Suprapubic skin (tissue), 4 donors: ENCODE measurements at regions not wholly inside any gene's neighbourhood (a gene's known extent, or its start where the extent isn't known, plus 50 kb on each side); places are given as distances from the start of the nearest gene placed in this dataset.

Experiments
- DNase-seq, 2 donors: peaks; one replicate each; pipeline ENCODE4 v3.0.0-alpha.2; 2019; ENCODE audit warnings: low spot score in 2 of 2
- H3K27ac ChIP-seq: fragments of 200-600 bp; sonication (generic); one replicate; pipeline ENCODE4 v1.5.1; 2019
- H3K27me3 ChIP-seq: fragments of 200-600 bp; sonication (generic); one replicate; pipeline ENCODE4 v1.5.1; 2019
- H3K36me3 ChIP-seq: fragments of 200-600 bp; sonication (generic); one replicate; pipeline ENCODE4 v1.5.1; 2019
- H3K4me1 ChIP-seq: fragments of 200-600 bp; sonication (generic); one replicate; pipeline ENCODE4 v1.5.1; 2019
- H3K4me3 ChIP-seq: fragments of 200-600 bp; sonication (generic); one replicate; pipeline ENCODE4 v1.5.1; 2019; ENCODE audit warnings: mild to moderate bottlenecking
- H3K9me3 ChIP-seq: fragments of 200-600 bp; sonication (generic); one replicate; pipeline ENCODE4 v1.5.1; 2019
- CTCF ChIP-seq, 2 donors: fragments of 200-600 bp in 1 of 2; fragments of 450-650 bp in 1 of 2; sonication (generic) in 1 of 2; IDR thresholded peaks; one replicate each; pipeline ENCODE4 v1.5.1; 2016 to 2019; ENCODE audit warnings: antibody characterized with exemption in 2 of 2, mild to moderate bottlenecking in 1 of 2, moderate library complexity in 1 of 2
- EP300 ChIP-seq: sonication (generic); formaldehyde crosslinking; IDR thresholded peaks from one replicate; pipeline ENCODE4 v1.6.1; 2017; ENCODE audit warnings: antibody characterized with exemption
- POLR2A ChIP-seq, 2 donors: fragments of 450-650 bp; IDR thresholded peaks; one replicate each; pipeline ENCODE4 v1.6.1; 2017; ENCODE audit warnings: antibody characterized with exemption in 2 of 2, mild to moderate bottlenecking in 2 of 2, moderate library complexity in 2 of 2
- POLR2AphosphoS5 ChIP-seq, 3 donors: sonication (generic); formaldehyde crosslinking; IDR thresholded peaks; one replicate each; pipeline ENCODE4 v1.6.1; 2017; ENCODE audit warnings: antibody characterized with exemption in 3 of 3
- WGBS: methylation state at CpG from one replicate; pipeline ENCODE4 v1.1.5; 2018; 5-methylcytosine and 5-hydroxymethylcytosine counted together

GRCh38 chr9:14435871-14436270 lies 121.9 kb upstream of the NFIB start:
- peaks cover 10% of the 10 kb centered on the region for H3K4me1 ChIP-seq
- 93% methylated on average over 2 of the region's 2 CpGs for WGBS
- DNase-seq, result no peak
- H3K9me3 ChIP-seq, result no peaks in the 10 kb centered on the region
- TF ChIP-seq EP300, result no peak
- TF ChIP-seq POLR2A (IDR thresholded peaks at IDR 0.05), result no peak
- no peak for TF ChIP-seq POLR2AphosphoS5 (IDR thresholded peaks at IDR 0.05)
- no peak for TF ChIP-seq CTCF (IDR thresholded peaks at IDR 0.05)
- H3K27me3 ChIP-seq, result no peaks in the 10 kb centered on the region
- no peaks in the 10 kb centered on the region for H3K36me3 ChIP-seq
- no peak overlapping the region for H3K27ac ChIP-seq
- H3K4me3 ChIP-seq, result no peak overlapping the region

GRCh38 chr9:14434971-14435718 lies 121.2 kb upstream of the NFIB start:
- no peak overlapping the region for H3K27ac ChIP-seq
- H3K4me1 ChIP-seq, result peaks cover 10% of the 10 kb centered on the region
- H3K36me3 ChIP-seq, result no peaks in the 10 kb centered on the region
- TF ChIP-seq POLR2AphosphoS5 (IDR thresholded peaks at IDR 0.05) (no peak), EP300 (no peak), CTCF (IDR thresholded peaks at IDR 0.05) (no peak), POLR2A (IDR thresholded peaks at IDR 0.05) (no peak)
- H3K4me3 ChIP-seq, result no peak overlapping the region
- no peaks in the 10 kb centered on the region for H3K27me3 ChIP-seq
- WGBS, result 77% methylated on average over 2 of the region's 2 CpGs
- no peaks in the 10 kb centered on the region for H3K9me3 ChIP-seq
- no peak for DNase-seq

GRCh38 chr9:14434158-14434504 lies 120.2 kb upstream of the NFIB start:
- H3K27me3 ChIP-seq, result no peaks in the 10 kb centered on the region
- H3K4me3 ChIP-seq, result no peak overlapping the region
- no peaks in the 10 kb centered on the region for H3K9me3 ChIP-seq
- H3K4me1 ChIP-seq, result peaks cover 10% of the 10 kb centered on the region
- H3K36me3 ChIP-seq, result no peaks in the 10 kb centered on the region
- TF ChIP-seq POLR2AphosphoS5 (IDR thresholded peaks at IDR 0.05) (no peak), POLR2A (IDR thresholded peaks at IDR 0.05) (no peak), EP300 (no peak), CTCF (IDR thresholded peaks at IDR 0.05) (no peak)
- H3K27ac ChIP-seq, result no peak overlapping the region
- DNase-seq, result no peak

- no peak for DNase-seq
- no peak for TF ChIP-seq POLR2AphosphoS5 (IDR thresholded peaks at IDR 0.05)
- TF ChIP-seq CTCF (IDR thresholded peaks at IDR 0.05), result no peak
- TF ChIP-seq EP300, result no peak
- TF ChIP-seq POLR2A (IDR thresholded peaks at IDR 0.05), result no peak
- Histone ChIP-seq H3K36me3 (no peaks in the 10 kb centered on the region), H3K9me3 (no peaks in the 10 kb centered on the region), H3K4me3 (no peak overlapping the region), H3K4me1 (peaks cover 13% of the 10 kb centered on the region), H3K27me3 (no peaks in the 10 kb centered on the region), H3K27ac (no peak overlapping the region)
- WGBS, result 7% methylated on average over 13 of the region's 13 CpGs
Observed at GRCh38 chr9:14433351-14434157, 119.6 kb upstream of the NFIB start.

GRCh38 chr9:14432666-14433350 lies 118.9 kb upstream of the NFIB start:
- no peaks in the 10 kb centered on the region for H3K36me3 ChIP-seq
- TF ChIP-seq EP300 (no peak), CTCF (IDR thresholded peaks at IDR 0.05) (no peak), POLR2AphosphoS5 (IDR thresholded peaks at IDR 0.05) (no peak), POLR2A (IDR thresholded peaks at IDR 0.05) (no peak)
- DNase-seq, result no peak
- H3K27me3 ChIP-seq, result no peaks in the 10 kb centered on the region
- 55% methylated on average over 1 of the region's 1 CpG for WGBS
- H3K4me1 ChIP-seq, result peaks cover 16% of the 10 kb centered on the region
- H3K27ac ChIP-seq, result no peak overlapping the region
- no peaks in the 10 kb centered on the region for H3K9me3 ChIP-seq
- H3K4me3 ChIP-seq, result no peak overlapping the region
